HG02642 (cell line): ENCODE measurements at regions not wholly inside any gene's neighbourhood (a gene's known extent, or its start where the extent isn't known, plus 50 kb on each side); places are given as distances from the start of the nearest gene placed in this dataset.

Experiments used
- ATAC-seq: cut with Tn5 transposase; IDR thresholded peaks from one replicate; pipeline ENCODE4 v1.9.1; 2021; ENCODE audit warnings: mild to moderate bottlenecking; ENCODE audit not compliant: unreplicated experiment, poor library complexity

DNA sequence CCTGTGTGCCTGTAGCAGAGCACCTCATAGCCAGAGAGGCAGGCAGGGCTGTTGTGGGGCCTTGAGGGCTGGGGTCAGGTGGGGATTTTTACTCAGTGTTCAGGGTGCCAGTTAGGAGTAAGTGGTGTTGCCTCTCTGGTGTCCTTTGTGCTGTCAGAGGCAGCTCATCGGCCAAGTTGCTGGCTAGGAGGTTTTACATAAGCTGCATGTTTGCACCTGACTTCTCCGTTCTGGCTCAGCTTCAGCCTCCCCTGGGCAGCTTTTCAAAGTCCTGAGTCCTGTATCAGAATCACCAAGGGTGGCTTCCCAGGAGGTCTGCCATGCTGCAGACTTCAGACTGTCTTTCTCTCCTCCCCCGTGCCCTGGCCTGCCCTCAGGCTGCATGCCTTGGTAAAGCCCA is 242.6 kb upstream of the TPM1 start:
- no peak for ATAC-seq

DNA sequence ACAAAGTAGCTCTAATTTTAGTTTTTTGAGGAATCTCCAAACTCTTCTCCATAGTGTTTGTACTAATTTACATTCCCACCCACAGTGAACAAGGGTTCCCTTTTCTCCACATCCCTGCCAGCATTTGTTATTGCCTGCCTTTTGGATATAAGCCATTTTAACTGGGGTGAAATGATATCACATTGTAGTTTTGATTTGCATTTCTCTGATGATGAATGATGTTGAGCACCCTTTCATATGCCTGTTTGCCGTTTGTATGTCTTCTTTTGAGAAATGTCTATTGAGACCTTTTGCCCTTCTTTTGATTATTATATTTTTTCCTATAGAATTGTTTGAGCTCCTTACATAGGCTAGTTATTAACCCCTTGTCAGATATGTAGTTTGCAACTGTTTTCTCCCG is 239.9 kb upstream of the TPM1 start:
- ATAC-seq: no peak

DNA sequence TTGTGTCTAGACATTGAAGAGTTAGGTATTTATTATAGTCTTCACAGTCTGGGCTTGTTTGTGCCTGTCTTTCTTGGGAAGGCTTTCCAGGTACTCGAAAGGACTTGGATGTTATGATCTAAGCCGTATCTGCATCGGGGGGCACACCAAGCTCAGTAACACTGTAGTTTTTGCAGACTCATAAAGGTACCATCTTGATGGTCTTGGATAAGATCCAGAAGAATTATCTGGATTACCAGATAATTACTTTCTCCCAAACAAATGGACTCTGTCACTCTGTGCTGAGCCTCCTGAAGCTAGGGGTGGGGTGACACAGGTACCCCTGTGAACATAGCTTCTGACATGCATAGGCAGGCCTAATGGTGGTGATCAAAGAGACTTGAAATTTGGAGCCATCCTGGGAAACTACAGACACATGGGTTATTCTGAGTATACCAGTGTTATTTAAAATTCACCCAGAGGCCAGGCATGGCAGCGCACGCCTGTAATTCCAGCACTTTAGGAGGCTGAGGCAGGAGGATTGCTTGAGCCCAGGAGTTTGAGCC is 238.6 kb upstream of the TPM1 start:
- ATAC-seq: no peak

DNA sequence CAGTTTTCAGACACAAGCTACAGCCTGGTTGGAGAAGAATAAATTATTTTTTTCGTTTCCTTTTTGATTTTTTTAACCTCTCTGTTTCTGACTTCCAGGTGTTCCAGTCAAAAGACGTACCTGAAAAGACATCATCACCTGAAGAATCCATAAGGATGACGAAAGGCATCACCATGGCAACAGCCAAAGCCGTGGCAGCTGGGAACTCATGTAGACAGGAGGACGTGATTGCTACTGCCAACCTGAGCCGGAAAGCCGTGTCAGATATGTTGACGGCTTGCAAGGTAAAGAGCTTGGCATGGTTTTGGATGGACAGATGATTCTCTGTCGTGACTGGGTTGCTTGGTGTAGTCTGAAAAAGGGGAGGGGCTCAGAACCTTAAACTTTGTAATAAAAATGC is 237.0 kb upstream of the TPM1 start:
- no peak for ATAC-seq

DNA sequence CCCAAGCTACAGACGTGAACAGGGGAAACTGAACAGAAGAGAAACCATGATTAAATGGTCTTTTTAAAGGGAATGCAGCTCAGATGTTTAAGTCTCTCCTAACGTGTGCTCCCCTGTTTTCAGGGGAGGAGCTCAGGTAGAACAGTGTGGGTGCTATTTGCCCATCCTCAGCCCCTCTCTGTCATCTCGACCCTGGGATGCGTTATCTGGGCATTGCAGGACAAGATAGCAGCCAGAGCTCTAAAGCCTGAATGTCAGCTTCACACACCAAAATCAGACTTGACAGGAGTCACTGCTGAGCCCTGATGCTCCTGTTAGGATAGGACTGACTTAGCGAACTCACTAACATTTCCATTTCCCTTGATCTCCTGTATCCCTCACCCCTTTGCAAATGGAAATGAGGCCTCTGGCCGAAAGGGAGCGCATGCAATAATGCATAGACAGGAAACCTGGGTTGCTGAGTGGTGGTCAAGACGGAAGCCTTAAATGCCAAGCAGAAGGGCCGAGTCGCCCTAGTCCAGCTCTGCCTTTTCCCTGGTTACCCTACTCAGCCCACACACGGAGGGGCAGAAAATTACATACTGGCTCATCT is 234.9 kb upstream of the TPM1 start:
- ATAC-seq: no peak

DNA sequence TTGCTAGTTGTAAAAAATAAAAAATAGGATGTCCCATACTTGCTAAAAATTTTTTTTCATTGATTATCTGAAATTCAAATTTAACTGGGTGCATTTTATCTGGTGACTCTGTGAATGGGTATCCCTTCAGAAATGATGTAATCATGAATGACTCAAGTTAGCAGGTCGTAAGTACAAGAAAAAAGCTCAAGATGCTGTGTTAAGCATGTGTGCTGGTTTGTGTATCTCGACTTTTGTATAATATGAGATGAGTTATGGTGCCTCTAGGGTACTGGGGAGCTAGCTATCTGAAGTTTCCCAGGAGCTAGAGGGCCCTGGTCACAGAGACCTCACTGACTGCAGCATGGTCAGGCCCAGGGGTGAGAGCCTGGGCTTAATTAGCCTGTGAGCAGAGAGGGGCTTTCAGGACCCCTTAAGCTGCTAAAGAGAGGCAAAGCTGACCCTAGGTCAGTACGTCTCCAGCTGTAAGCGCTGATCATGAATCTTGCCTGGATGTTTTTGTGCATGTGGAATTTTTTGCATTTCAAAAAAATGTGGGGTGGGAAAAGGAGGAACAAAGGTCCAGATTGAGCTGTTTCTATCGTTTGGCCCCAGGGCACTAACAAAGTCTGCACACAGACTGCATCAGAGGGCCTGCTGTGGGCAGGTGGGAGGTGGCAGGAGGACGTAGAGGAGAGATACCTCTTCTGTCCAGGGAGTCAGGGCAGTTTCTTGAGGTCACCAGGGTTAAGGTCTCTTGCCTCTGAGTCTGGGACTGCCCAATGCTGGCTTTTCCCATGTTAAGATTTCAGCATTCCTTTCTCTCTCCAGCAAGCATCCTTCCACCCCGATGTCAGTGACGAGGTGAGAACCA is 233.2 kb upstream of the TPM1 start:
- ATAC-seq: no peak

DNA sequence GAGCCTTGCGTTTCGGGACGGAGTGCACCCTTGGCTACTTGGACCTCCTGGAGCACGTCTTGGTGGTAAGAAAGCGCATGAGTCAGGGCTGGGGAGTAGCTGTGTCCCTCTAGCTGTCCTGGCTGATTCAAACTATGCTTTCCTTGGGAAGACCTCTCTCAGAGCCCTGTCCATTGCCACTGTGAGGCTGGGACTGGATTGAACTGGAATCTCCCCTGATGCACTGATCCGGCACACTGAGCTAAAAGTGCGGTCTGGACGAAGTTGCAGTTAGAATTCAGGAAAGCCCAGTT is 232.6 kb upstream of the TPM1 start:
- no peak for ATAC-seq

DNA sequence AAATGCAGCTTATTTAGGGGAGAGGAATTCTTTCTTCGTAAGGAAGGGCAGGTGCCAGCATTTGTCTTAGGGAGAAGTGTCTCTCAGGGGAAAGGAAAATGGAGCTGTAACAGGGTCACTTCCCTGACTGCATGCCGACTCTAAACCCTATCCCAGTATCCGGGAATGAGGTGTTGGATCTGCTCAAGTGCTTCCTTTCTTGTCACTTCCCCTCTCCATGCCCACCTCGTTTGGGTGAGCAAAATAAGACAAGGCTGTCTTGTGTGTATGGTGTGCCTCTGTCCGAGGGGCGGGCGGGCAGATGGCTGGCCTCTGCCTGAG is 230.1 kb upstream of the TPM1 start:
- ATAC-seq: no peak

DNA sequence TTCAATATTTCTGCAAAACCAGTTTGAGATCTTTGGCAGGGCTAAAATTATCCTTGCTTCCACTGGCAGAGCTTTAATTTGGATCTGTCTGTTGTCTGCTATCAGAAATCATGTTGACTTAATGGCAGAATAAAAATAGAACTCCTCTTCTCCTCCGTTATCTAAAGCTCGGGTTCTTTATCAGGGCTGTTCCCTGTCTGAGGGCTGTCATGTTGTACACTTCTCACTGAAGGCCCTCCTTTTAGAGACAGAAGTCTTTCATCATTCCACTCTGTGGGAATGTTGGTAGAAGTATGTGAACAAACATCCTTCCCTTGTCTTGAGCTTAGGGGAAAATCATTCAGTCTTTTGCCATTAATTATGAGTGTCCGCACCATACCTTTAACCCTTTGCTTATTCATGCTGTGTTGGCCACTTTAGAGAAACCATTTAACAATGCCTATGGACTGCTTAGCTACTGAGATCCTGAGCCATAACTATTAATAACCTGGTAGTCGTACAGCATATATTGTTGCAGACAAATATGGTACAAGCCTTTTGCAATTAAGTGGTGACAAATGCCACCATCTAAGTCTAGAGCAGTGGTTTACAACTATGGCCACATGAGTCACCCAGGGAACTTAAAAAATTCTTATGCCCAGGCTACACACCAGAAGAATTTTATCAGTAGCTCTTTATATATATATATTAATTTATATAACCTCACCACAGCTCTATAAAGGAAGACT is 226.0 kb upstream of the TPM1 start:
- no peak for ATAC-seq

DNA sequence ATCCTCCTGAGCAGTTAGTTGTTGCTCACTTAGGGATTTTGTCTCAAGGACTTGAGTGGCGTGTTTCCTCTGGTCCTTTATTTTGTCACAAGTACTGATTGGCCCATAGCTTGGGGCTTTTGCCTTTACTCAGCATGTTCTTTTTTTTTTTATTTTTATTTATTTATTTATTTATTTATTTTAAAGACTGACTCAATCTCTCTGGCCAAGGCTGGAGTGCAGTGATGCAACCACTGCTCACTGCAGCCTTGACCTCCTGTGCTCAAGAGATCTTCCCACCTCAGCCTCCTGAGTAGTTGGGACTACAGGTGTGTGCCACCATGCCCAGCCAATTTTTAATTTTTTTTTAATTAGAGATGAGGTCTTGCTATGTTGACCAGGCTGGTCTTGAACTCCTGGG is 223.9 kb upstream of the TPM1 start:
- no peak for ATAC-seq

DNA sequence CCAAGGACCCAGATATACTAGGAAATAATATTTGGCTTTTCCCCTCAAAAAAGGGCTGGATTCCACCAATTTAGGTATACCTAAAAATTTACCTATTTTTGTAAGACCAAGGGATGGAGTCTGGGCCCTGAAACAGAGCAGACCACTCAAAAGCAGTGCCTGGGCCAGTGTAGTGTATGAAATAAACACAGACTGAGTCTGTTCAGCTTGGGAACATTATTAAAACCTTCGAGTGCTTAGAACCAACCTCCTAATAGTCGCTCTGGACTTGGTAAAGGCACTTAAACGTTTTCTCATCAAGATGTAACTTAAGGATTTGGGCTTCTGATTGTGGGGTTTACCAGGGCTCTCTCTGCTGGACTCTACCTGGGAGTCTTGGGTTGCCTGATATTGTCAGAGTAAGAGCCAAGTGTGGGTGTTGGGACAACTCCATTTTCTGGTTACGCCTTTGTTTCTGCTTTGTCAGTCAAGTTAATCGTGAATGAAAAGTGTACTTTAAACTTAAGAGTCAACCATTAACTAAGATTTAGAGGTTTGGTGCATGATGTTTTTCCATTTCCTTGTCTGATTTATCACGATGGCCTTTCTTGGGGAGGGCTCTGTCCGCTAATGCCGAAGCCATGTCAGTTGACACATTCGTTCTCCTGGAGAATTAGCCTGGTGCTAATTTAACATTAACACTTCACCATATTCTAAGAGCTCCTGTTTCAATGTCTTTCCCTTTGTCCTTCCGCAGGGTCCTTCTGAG is 221.0 kb upstream of the TPM1 start:
- ATAC-seq: no peak

DNA sequence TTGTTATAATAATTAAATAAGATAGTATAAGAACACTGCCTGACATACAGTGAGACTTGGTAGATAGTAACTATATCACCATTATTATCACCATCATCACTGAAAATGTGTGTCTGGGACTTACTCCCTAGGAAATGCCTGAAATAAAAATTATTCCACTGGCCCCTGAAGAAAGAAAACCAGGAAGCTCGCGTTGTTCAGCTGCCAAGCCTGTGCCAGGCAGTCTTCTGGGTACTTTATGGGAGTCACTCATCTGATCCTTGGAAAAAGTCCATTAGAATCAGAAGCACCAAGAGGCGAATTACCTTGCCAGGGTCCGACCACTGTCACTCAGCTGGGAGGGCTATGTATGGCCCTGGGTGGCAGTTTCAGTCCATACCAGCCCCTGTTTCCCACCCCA is 220.3 kb upstream of the TPM1 start:
- no peak for ATAC-seq

DNA sequence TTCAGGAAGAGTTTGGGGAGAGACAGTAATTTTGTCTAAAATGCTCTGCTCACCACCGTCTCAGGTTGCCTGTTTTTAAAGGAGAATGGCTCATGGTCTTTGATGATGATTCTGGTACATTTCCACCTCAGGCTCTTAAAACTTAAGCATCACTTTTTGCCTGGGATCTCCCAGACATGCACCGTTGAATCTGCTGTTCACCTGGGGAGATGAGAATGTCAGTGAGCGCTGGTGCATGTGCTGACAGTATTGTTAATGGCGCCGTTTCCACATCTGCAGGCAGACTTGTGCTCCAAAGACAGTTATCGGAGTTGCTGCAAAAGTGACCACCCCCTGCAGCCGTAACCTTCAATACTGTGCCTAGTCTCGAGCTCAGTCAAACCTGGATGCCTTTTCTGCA is 219.0 kb upstream of the TPM1 start:
- ATAC-seq: no peak

DNA sequence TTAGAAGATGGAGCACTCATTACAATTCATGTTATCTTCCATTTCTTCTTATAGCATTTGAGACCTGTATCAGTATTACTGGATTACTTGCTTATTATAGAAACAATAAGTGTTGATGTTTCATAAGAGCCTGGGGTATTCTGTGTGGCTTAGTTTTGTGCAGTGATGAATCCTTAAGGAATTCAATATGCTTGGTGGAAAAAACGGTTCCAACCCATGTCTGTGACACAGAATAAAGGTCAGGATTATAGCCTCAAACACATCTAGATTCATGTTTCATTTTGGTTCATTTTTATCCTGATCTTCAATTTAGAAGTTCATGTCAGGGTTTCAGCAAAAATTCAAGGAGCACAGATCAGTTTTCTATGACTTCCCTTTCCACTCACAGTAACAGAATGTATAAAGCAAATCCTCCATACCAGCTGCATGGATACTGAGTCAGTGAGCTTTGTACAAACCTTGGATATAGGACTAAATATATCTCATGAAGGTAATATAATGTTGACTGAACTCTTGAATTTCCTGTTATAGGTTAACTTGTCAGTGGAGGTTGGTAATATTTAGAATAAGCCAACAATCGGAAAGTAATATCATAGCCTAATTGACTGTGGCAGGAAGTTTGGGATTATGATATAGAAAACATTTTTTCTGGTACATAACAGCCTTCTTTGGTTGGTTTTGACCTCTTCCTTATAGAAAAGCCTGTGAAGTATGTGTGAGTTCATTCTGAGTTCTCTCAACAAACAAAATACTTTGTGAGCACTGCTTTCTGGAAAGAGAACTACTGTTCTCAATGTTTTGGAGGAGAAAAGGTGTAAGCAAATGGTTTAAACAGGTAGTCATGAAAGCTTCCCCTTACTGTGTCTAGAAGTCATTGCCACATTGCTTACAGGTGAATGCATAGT is 218.2 kb upstream of the TPM1 start:
- no peak for ATAC-seq

DNA sequence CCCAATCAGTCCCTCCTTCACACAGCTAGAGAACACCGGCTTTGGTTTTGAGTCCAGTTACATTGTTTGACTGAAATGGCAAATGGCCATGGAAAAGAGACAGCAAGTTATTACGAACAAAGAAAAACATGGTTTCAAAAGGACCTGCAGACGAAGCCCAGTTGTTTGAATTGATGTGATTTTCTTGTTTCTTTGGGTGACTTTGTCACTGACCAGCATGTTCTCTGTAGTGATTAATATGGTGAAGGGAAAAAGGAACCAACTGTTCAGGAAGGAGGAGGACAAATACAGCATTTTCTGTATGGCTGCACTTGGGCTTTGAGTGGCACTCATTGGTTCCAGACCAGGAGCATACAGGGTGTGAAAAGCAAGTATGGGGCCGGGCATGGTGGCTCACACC is 217.4 kb upstream of the TPM1 start:
- no peak for ATAC-seq

DNA sequence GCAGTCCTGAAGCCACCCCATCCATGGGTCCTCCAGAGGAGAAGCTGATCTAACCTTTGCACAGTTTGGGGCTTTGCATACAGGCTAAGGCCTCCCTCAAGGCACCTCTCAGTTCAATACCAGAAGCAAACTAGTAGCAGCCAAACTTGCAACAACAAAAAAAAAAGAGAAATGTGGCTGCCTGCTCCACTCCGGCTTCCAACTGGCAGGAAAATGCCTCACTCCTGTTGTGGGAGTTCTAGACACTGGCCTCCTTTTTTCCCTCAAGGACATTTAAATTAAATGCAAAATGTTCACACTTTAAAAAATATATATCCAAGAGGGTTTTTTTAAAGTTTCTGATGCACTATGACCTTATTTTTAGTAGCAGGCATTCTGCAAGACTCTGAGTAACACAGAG is 216.0 kb upstream of the TPM1 start:
- ATAC-seq: no peak

DNA sequence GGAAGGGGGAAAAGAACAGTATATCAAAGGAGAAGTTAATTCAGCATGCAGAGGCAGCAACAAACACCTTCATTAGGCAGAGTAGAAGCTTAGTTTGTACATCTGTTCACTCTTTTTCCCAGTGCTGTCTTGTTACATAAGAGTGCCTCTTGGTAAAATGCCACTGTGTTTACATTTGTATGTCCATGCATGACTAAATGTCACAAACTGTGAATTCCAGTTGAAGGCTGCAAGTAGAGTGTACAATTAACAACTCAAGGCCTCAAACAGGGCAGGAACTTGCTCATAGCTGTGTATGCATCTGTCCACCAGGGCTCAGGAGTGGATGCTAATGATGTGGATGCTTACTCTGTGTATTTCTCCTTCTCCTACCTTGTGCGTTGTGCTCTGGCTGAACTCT is 214.2 kb upstream of the TPM1 start:
- no peak for ATAC-seq

DNA sequence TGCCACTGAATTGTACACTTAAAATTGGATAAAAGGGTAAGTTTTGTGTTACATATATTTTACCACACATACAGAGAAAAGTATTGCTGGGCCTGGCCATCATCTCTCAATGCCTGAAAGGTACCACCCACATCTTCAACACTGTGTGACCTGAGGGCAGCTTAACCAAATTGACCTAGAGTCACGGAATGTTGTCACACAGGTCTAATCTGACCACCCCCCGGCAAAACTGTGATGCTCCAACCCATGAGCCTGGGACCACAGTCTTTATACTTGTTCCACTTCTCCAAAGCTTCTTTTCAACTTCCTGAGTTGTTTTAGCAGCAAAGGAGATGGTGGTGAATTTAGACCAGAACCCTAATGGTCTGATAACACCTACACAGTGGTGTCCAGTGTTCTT is 210.3 kb upstream of the TPM1 start:
- no peak for ATAC-seq

DNA sequence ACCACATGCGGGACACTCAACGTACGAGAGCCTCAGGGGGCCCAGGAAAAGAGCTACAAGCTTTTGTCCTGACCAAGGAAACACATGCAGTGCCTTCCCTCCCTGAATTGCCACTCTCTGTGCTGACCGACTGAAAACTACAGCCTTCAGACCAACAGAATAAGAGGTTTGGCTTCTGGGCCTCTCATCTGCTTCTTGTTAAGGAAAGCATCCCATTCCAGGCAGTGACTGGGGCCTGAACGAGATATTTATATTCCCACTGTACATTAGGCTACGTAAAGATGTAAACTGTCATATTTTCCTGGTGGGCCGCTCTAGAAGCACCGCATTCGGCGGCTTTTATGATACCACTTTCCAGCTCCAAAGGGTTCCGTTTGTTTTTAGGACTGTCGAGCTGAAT is 208.9 kb upstream of the TPM1 start:
- ATAC-seq: no peak
